ENCODE measurements at regions not wholly inside any gene's neighbourhood (a gene's known extent, or its start where the extent isn't known, plus 50 kb on each side); places are given as distances from the start of the nearest gene placed in this dataset.
"Not testable (repeated sequence)": the region's sequence is repeated elsewhere in the genome, so short reads cannot be mapped to it uniquely, and the experiment has no call there.

DNA sequence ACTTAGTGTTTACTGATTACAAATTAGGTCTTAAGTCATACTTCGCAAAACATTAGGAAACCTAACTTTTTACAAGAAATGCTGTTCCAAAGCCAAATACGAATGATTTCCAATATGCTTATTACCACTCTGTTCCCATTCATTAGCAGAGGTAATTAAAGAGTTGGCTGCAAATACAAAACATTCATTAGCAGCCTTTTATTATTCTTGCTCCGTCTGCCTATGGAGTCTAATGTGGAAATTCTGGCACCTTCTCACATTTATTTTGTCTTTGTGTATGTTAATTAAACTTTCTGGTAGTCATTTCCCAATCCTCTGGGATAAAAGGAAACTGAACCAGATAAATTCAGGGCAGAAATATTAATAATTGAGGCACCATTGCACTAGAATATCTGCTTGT is 689.0 kb downstream of the PLOD2 start (continued):
- TF ChIP-seq, protein P1, sequence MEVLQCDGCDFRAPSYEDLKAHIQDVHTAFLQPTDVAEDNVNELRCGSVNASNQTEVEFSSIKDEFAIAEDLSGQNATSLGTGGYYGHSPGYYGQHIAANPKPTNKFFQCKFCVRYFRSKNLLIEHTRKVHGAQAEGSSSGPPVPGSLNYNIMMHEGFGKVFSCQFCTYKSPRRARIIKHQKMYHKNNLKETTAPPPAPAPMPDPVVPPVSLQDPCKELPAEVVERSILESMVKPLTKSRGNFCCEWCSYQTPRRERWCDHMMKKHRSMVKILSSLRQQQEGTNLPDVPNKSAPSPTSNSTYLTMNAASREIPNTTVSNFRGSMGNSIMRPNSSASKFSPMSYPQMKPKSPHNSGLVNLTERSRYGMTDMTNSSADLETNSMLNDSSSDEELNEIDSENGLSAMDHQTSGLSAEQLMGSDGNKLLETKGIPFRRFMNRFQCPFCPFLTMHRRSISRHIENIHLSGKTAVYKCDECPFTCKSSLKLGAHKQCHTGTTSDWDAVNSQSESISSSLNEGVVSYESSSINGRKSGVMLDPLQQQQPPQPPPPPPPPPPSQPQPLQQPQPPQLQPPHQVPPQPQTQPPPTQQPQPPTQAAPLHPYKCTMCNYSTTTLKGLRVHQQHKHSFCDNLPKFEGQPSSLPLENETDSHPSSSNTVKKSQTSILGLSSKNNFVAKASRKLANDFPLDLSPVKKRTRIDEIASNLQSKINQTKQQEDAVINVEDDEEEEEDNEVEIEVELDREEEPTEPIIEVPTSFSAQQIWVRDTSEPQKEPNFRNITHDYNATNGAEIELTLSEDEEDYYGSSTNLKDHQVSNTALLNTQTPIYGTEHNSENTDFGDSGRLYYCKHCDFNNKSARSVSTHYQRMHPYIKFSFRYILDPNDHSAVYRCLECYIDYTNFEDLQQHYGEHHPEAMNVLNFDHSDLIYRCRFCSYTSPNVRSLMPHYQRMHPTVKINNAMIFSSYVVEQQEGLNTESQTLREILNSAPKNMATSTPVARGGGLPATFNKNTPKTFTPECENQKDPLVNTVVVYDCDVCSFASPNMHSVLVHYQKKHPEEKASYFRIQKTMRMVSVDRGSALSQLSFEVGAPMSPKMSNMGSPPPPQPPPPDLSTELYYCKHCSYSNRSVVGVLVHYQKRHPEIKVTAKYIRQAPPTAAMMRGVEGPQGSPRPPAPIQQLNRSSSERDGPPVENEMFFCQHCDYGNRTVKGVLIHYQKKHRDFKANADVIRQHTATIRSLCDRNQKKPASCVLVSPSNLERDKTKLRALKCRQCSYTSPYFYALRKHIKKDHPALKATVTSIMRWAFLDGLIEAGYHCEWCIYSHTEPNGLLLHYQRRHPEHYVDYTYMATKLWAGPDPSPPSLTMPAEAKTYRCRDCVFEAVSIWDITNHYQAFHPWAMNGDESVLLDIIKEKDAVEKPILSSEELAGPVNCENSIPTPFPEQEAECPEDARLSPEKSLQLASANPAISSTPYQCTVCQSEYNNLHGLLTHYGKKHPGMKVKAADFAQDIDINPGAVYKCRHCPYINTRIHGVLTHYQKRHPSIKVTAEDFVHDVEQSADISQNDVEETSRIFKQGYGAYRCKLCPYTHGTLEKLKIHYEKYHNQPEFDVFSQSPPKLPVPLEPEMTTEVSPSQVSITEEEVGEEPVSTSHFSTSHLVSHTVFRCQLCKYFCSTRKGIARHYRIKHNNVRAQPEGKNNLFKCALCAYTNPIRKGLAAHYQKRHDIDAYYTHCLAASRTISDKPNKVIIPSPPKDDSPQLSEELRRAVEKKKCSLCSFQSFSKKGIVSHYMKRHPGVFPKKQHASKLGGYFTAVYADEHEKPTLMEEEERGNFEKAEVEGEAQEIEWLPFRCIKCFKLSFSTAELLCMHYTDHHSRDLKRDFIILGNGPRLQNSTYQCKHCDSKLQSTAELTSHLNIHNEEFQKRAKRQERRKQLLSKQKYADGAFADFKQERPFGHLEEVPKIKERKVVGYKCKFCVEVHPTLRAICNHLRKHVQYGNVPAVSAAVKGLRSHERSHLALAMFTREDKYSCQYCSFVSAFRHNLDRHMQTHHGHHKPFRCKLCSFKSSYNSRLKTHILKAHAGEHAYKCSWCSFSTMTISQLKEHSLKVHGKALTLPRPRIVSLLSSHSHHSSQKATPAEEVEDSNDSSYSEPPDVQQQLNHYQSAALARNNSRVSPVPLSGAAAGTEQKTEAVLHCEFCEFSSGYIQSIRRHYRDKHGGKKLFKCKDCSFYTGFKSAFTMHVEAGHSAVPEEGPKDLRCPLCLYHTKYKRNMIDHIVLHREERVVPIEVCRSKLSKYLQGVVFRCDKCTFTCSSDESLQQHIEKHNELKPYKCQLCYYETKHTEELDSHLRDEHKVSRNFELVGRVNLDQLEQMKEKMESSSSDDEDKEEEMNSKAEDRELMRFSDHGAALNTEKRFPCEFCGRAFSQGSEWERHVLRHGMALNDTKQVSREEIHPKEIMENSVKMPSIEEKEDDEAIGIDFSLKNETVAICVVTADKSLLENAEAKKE (CRISPR knock-in tag; IDR thresholded peaks at IDR 0.05): no peak
- TF ChIP-seq EZH2phosphoT487 (IDR thresholded peaks at IDR 0.05; ENCODE audit: unreplicated experiment) (no peak), POLR2AphosphoS5 (IDR thresholded peaks at IDR 0.05; ENCODE audit: low read depth) (no peak), CREB1 (CRISPR knock-in tag; IDR thresholded peaks at IDR 0.05; ENCODE audit: low read depth) (no peak), STAT1 (IDR thresholded peaks at IDR 0.05; ENCODE audit: unreplicated experiment) (no peak)
- TF ChIP-seq, protein P2, sequence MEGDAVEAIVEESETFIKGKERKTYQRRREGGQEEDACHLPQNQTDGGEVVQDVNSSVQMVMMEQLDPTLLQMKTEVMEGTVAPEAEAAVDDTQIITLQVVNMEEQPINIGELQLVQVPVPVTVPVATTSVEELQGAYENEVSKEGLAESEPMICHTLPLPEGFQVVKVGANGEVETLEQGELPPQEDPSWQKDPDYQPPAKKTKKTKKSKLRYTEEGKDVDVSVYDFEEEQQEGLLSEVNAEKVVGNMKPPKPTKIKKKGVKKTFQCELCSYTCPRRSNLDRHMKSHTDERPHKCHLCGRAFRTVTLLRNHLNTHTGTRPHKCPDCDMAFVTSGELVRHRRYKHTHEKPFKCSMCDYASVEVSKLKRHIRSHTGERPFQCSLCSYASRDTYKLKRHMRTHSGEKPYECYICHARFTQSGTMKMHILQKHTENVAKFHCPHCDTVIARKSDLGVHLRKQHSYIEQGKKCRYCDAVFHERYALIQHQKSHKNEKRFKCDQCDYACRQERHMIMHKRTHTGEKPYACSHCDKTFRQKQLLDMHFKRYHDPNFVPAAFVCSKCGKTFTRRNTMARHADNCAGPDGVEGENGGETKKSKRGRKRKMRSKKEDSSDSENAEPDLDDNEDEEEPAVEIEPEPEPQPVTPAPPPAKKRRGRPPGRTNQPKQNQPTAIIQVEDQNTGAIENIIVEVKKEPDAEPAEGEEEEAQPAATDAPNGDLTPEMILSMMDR (conservative IDR thresholded peaks at IDR 0.05; ENCODE audit: low read depth in 2 of 2): no peak

DNA sequence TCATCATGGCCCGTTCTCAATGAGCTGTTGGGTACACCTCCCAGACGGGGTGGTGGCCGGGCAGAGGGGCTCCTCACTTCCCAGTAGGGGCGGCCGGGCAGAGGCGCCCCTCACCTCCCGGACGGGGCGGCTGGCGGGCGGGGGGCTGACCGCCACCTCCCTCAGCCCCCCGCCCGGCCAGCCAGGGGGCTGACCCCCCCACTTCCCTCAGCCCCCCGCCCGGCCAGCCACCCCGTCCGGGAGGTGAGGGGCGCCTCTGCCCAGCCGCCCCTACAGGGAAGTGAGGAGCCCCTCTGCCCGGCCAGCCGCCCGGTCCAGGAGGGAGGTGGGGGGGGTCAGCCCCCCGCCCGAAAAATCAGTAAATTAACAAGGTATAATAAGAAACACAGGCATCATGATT is 678.2 kb downstream of the PLOD2 start:
- not testable (repeated sequence) for H3K4me1 Mint-ChIP-seq; H3K4me1 ChIP-seq (ENCODE audit: insufficient read depth); H3K4me3 ChIP-seq; H3K36me3 Mint-ChIP-seq (ENCODE audit: low read depth); ATAC-seq; H3K79me2 ChIP-seq (replicated peaks; ENCODE audit: insufficient read depth); H3K4me2 ChIP-seq; H3K27me3 Mint-ChIP-seq (ENCODE audit: insufficient read depth, low read depth, poor library complexity); H3F3A ChIP-seq (replicated peaks; ENCODE audit: low read depth); H3K4me3 Mint-ChIP-seq; H3K9me2 ChIP-seq (ENCODE audit: insufficient read depth); H3K27ac Mint-ChIP-seq; H4K20me1 ChIP-seq (replicated peaks; ENCODE audit: insufficient read depth); H3K27me3 ChIP-seq (ENCODE audit: insufficient read depth); H3K36me3 ChIP-seq (ENCODE audit: insufficient read depth); H3K27ac ChIP-seq (ENCODE audit: low read depth); DNase-seq (ENCODE audit: low spot score); H2AFZ ChIP-seq
- peaks cover 15% of the 10 kb centered on the region; the same call in 2 of the 3 replicates for H3K9me3 Mint-ChIP-seq
